Neuron (in vitro differentiated cells): ENCODE measurements at regions not wholly inside any gene's neighbourhood (a gene's known extent, or its start where the extent isn't known, plus 50 kb on each side); places are given as distances from the start of the nearest gene placed in this dataset.

Experiments used
- H2AFZ ChIP-seq: one replicate; pipeline ENCODE4 v1.6.1; 2013; ENCODE audit warnings: low read depth, mild to moderate bottlenecking, inconsistent platforms, low read length, moderate library complexity
- H3K27me3 ChIP-seq: one replicate; pipeline ENCODE4 v1.6.1; 2013; ENCODE audit warnings: low read length; ENCODE audit not compliant: insufficient read depth
- H3K36me3 ChIP-seq: one replicate; pipeline ENCODE4 v1.6.1; 2013; ENCODE audit warnings: low read length; ENCODE audit not compliant: insufficient read depth
- H3K4me1 ChIP-seq: one replicate; pipeline ENCODE4 v1.6.1; 2013; ENCODE audit warnings: low read length; ENCODE audit not compliant: insufficient read depth
- H3K4me3 ChIP-seq: 2 replicates; pipeline ENCODE4 v1.5.1; 2013; ENCODE audit warnings: mild to moderate bottlenecking, low read length, moderate library complexity
- H3K9me3 ChIP-seq: one replicate; pipeline ENCODE4 v1.6.1; 2013; ENCODE audit warnings: low read length

DNA sequence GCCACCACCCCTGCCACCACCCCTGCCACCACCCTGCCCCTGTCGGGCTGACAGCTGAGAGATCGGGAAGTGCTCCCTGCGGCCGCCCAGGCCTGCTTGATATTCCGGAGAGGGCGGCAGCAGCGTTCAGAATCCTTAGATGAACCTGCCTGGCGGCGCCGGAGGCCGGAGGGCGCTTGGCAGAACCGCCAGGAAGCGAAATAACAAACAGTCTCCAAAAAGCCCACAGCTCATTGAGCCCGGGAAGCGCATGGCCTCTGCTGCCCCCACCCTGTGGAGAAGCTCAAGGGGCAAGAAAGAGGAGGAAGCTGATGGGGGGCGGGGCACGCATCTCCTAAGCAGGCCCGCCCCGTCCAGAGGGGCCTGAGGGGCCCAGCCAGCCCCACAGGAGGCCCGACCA lies 92.2 kb upstream of the MBOAT2 start:
- no peak overlapping the region for H2AFZ ChIP-seq
- no peaks in the 10 kb centered on the region for H3K36me3 ChIP-seq
- no peak overlapping the region for H3K4me3 ChIP-seq
- no peaks in the 10 kb centered on the region for H3K9me3 ChIP-seq
- peaks cover 19% of the 10 kb centered on the region for H3K4me1 ChIP-seq
- H3K27me3 ChIP-seq = no peaks in the 10 kb centered on the region

DNA sequence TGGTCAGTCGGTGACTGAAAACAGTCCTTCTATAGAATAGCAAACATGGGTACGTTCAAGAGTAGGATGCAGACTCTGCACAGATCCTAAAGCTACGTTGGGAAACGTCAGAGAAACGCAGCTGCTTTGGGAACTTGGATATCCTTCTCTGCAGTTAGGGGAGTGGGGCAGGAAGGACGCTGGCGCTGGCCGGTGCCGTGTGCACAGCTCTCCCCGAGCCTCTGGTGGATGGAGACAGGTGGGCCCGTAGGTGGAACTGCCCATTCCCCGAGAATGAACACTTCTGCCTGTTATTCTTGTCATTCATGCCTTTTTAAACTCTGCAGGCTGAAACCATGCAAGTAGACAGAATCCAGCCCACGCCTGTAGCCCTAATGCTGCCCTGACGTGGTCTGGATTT lies 91.7 kb upstream of the MBOAT2 start:
- Histone ChIP-seq H3K4me1 (peaks cover 19% of the 10 kb centered on the region), H2AFZ (no peak overlapping the region), H3K9me3 (no peaks in the 10 kb centered on the region), H3K4me3 (no peak overlapping the region), H3K27me3 (no peaks in the 10 kb centered on the region), H3K36me3 (no peaks in the 10 kb centered on the region)

DNA sequence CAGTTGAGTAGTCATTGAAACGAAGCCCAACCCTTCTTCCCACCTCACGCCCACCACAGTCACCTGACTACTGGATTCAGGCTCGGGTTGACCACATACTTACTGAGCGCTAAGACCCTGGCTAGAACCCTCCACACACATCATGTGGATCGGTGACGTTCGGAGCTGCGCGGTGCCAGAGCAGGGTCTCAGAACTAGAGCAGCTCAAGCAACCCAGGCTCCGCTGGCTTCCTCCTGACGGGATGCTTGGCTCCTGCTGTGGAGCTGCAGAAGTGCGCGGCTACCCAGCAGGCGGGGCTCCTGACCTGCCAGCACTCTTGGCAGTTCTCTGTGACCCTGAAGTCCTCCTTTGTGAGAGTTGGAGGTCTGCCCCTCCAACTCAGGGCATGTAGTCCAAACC lies 90.6 kb upstream of the MBOAT2 start:
- no peaks in the 10 kb centered on the region for H3K9me3 ChIP-seq
- no peak overlapping the region for H3K4me3 ChIP-seq

DNA sequence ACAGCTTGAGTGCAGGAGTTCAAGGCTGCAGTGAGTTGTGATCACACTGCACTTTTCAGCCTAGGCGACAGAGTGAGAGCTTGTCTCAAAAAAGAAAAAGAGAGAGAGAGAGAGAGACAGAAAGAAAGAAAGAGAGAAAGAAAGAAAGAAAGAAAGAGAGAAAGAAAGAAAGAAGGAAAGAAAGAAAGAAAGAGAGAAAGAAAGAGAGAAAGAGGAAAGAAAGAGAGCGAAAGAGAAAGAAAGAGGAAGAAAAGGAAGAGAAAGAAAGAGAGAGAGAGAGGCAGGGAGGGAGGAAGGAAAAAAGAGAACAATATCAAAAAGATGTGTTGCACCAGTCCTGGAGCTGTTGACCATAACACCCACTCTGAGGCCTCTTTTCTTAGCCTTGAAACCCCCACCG lies 89.8 kb upstream of the MBOAT2 start:
- Histone ChIP-seq H3K9me3 (no peaks in the 10 kb centered on the region), H3K27me3 (no peaks in the 10 kb centered on the region), H3K4me1 (peaks cover 10% of the 10 kb centered on the region), H3K36me3 (no peaks in the 10 kb centered on the region), H2AFZ (no peak overlapping the region), H3K4me3 (no peak overlapping the region)

More for the DNA sequence above, 90.6 kb upstream of the MBOAT2 start:
- Histone ChIP-seq H3K27me3 (no peaks in the 10 kb centered on the region), H3K4me1 (peaks cover 14% of the 10 kb centered on the region), H3K36me3 (no peaks in the 10 kb centered on the region), H2AFZ (no peak overlapping the region)

DNA sequence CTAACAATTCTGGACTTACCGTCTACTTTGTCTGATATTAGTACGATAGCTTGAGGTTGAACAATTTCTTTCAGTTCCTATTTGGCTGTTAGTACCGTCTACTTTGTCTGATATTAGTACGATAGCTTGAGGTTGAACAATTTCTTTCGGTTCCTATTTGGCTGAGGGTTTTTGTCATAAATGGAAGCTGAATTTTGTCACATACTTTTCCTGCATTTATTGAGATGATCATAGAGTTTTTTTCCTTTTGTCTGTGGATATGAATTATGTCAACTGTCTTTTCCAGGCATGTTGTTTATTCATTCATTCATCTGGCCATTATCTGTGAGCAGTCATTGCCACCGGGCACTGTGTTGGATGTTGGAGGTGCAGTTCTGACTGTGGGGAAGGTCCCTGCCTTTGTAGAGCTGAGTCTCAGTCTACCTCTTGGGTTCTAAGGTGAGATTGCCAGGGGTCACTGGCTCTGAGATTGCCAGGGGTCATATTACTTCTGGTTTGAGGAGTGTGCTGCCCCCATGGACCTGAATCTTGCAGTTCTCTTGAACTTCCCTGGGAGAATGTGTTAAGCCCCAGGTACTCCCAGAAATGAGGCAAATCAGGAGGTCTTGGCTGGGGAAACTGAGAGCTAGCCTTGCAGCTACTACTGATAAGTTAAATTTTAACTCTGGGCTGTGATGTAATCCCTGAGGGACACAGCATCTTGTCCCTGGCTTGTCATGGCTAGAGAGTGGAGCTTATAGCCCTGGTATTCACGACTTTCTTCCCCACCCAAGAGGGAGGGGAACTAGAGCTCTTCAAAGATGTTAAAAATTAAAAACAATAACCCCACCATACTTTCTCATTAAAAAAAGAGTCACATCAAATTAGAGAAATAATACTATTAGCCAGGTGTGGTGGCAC lies 89.1 kb upstream of the MBOAT2 start:
- Histone ChIP-seq H3K27me3 (no peaks in the 10 kb centered on the region), H3K9me3 (no peaks in the 10 kb centered on the region), H3K4me3 (no peak overlapping the region), H3K36me3 (no peaks in the 10 kb centered on the region), H3K4me1 (peaks cover 10% of the 10 kb centered on the region), H2AFZ (no peak overlapping the region)

DNA sequence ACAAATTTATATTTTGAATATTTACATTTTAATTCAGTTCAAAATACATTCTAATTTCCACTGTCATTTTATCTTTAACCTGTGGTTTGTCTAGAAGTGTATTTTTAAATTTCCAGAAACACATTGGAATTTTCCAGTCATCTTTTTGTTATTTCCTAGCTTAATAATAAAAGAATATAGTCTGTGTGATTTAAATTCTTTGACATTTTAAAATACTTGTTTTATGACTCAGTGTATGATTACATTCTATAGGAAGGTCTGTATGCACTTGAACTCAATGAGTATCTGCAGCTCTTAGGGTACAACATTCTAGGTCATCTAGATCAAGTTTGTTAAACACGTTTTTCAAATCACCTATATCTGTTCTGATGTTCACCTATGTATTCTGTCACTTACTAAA lies 88.3 kb upstream of the MBOAT2 start:
- no peak overlapping the region for H3K4me3 ChIP-seq
- peaks cover 14% of the 10 kb centered on the region for H3K4me1 ChIP-seq
- H2AFZ ChIP-seq = no peak overlapping the region
- no peaks in the 10 kb centered on the region for H3K36me3 ChIP-seq
- no peaks in the 10 kb centered on the region for H3K27me3 ChIP-seq
- no peaks in the 10 kb centered on the region for H3K9me3 ChIP-seq

DNA sequence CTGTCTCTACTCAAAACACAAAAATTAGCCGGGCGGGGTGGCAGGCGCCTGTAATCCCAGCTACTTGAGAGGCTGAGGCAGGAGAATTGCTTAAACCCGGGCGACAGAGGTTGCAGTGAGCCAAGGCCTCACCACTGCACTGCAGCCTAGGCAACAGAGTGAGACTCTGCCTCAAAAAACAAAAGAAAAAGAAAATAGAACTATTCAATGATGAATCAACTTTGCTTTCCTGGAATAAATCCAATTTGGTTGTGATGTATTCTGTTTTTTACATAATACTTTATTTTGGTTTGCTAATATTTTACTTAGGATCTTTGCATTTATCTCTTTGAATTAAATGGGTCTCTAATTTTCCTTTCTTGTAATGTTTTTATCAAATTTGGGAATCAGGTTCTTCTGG lies 86.3 kb upstream of the MBOAT2 start:
- H3K9me3 ChIP-seq = no peaks in the 10 kb centered on the region
- H2AFZ ChIP-seq = no peak overlapping the region
- H3K36me3 ChIP-seq = no peaks in the 10 kb centered on the region
- H3K4me3 ChIP-seq = no peak overlapping the region
- H3K4me1 ChIP-seq = peaks cover 9% of the 10 kb centered on the region
- no peaks in the 10 kb centered on the region for H3K27me3 ChIP-seq

DNA sequence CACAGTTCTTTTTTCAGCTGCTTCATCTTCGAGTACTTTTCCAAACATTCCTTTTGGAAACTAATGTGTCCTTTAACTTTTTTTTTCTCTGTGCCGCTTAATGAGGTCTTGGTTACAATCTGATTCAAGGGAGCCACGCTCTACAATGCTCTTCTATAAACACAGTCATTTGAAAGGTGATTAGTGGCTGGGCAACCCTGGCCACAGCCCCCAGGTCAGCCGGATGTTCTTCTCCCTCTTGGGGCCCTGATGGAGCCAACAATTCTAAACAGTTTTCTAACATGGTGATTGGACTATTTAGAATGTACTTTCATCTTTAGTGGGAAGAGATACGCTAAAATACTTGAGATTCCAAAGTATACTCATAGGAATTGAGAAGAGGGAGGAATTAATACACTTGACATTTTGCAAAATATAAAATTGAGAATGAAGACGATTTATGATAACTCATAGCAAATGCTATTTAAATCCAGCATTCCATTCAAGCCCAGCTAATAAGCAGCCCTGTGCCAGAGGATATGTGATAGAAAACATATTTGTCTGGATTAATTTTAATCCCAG lies 83.7 kb upstream of the MBOAT2 start:
- Histone ChIP-seq H3K36me3 (no peaks in the 10 kb centered on the region), H2AFZ (no peak overlapping the region), H3K9me3 (no peaks in the 10 kb centered on the region), H3K4me3 (no peak overlapping the region), H3K27me3 (no peaks in the 10 kb centered on the region), H3K4me1 (peaks cover 9% of the 10 kb centered on the region)

DNA sequence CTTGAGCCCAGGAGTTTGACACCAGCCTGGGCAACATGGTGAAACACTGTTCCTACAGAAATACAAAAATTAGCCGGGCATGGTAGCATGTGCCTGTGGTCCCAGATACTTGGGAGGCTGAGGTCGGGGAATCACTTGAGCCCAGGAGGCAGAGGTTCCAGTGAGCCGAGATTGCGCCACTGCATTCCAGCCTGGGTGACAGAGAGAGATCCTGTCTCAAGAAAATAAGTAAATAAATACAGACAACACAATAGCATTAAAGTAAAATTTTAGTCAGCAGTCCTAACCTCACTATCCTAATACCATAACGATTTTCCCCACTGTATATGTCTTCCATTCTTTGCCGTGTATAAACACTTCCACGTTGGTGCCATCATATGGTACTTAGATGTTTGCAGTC lies 83.0 kb upstream of the MBOAT2 start:
- Histone ChIP-seq H3K4me3 (no peak overlapping the region), H2AFZ (no peak overlapping the region), H3K27me3 (no peaks in the 10 kb centered on the region), H3K9me3 (peaks cover 2% of the 10 kb centered on the region), H3K36me3 (no peaks in the 10 kb centered on the region), H3K4me1 (peaks cover 9% of the 10 kb centered on the region)

DNA sequence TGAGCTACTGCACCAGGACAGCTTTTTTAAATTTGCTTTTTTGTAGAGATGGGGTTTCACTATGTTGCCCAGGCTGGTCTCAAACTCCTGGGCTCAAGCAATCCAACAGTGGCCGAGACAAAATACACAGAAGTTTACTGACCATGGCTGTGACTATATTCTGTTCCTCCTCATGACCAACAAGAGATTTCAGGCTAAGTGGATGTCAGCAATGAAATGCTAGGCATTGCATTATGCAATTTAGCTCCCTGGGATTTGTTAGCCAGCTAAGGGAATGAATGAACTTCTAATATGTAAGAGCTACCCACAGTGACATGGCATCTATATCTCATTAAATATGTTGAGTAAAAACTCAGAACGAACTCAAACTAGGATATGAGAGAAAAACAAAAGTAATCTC lies 81.9 kb upstream of the MBOAT2 start:
- H3K9me3 ChIP-seq = peaks cover 4% of the 10 kb centered on the region
- no peak overlapping the region for H3K4me3 ChIP-seq
- H3K4me1 ChIP-seq = peaks cover 9% of the 10 kb centered on the region
- H3K36me3 ChIP-seq = no peaks in the 10 kb centered on the region
- H3K27me3 ChIP-seq = no peaks in the 10 kb centered on the region
- H2AFZ ChIP-seq = no peak overlapping the region

DNA sequence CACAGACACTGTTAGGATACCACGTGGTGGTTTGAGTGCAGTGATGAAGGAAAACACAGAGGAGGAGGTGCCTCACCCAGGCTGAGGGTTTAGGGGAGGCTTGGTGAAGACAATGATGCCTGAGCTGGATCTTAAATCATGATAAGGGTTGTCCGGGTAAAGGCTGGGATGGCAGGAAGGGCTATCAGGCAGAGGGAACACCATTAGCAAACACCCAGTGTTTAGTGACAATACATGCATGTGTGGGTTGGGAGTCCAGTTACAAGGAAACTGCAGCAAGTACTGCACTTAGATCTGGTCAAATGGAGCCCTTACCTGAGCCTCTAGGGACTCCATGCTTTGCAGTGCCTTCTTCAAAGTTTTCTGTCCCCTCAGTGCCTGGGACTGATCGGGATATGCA lies 79.8 kb upstream of the MBOAT2 start:
- Histone ChIP-seq H2AFZ (no peak overlapping the region), H3K27me3 (no peaks in the 10 kb centered on the region), H3K4me1 (peaks cover 9% of the 10 kb centered on the region), H3K36me3 (no peaks in the 10 kb centered on the region), H3K9me3 (peaks cover 4% of the 10 kb centered on the region), H3K4me3 (no peak overlapping the region)

DNA sequence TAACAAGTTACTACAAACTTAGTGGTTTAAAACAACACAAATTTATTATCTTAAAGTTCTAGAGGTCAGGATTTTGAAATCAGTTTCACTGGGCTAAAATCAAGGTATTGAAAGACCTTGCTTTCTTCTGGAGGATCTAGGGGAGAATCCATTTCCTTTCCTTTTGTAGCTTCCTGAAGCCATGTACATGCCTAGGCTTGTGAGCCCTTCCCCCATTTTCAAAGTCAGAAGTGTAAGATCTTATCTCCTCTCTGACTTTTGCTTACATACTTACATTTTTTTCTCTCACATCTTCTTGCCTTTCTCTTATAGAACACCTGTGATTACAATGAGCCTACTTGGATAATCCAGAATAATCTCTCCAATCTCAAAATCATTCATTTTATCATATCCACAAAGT lies 78.7 kb upstream of the MBOAT2 start:
- Histone ChIP-seq H3K4me1 (peaks cover 8% of the 10 kb centered on the region), H3K9me3 (peaks cover 4% of the 10 kb centered on the region), H3K27me3 (no peaks in the 10 kb centered on the region), H3K36me3 (no peaks in the 10 kb centered on the region), H2AFZ (no peak overlapping the region), H3K4me3 (no peak overlapping the region)

DNA sequence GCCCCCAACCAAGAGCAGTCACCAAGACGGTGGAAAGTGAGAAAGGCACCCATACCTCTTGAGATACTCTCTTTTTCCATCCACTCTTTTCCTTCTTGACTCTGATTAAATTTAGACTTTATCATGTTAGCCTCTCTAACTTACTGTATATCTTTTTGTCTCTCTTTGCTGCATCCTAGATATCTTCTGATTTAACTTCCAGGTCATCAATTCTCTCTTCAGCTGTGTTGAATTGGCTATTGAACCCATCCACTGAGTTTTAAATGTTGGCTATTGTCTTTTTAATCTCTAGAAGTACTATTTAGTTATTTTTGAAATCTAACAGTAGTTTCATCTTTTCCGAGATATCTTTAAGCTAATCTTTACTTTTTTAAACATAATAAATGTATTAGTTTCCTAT lies 78.3 kb upstream of the MBOAT2 start:
- H3K4me3 ChIP-seq = no peak overlapping the region
- no peaks in the 10 kb centered on the region for H3K36me3 ChIP-seq
- H3K27me3 ChIP-seq = no peaks in the 10 kb centered on the region
- H2AFZ ChIP-seq = no peak overlapping the region
- H3K4me1 ChIP-seq = peaks cover 4% of the 10 kb centered on the region
- peaks cover 4% of the 10 kb centered on the region for H3K9me3 ChIP-seq
